ENCODE measurements at regions not wholly inside any gene's neighbourhood (a gene's known extent, or its start where the extent isn't known, plus 50 kb on each side); places are given as distances from the start of the nearest gene placed in this dataset.

GRCh38 chr18:24600076-24600654 lies 139.7 kb downstream of the HRH4 start:
- TF ChIP-seq POLR2AphosphoS5 (IDR thresholded peaks at IDR 0.05; ENCODE audit: borderline replicate concordance, low read depth, low read length) (no peak), EZH2 (IDR thresholded peaks at IDR 0.05) (no peak)
